WTC11 (cell line): ENCODE measurements at regions not wholly inside any gene's neighbourhood (a gene's known extent, or its start where the extent isn't known, plus 50 kb on each side); places are given as distances from the start of the nearest gene placed in this dataset.

Experiments used
- ATAC-seq: fragments of 200-7000 bp; cut with Tn5 transposase; 2 replicates; pipeline ENCODE4 v1.10.0; 2021; ENCODE audit warnings: mild to moderate bottlenecking, moderate library complexity
- CTCF ChIA-PET: fragments of 300-600 bp; sonication (Branson Sonifier 250); formaldehyde crosslinking; loops from one replicate; lab custom pipeline; 2021; ENCODE audit warnings: antibody characterized with exemption; lab: Charles Lee
- POLR2A ChIA-PET: fragments of 350-600 bp; sonication (Branson Sonifier 250); formaldehyde crosslinking; loops from one replicate; lab custom pipeline; 2021; ENCODE audit warnings: antibody characterized with exemption; lab: Charles Lee
- DNase-seq: peaks from one replicate; pipeline ENCODE4 v3.0.0; 2021; ENCODE audit warnings: low spot score
- H3K27ac Mint-ChIP-seq: 2 replicates; pipeline ENCODE4 v1.8.0; 2021; ENCODE audit warnings: mixed read lengths
- H3K27me3 Mint-ChIP-seq: 2 replicates; pipeline ENCODE4 v1.8.0; 2021; ENCODE audit warnings: low read depth, mild to moderate bottlenecking, moderate library complexity, mixed read lengths
- H3K36me3 Mint-ChIP-seq: 2 replicates; pipeline ENCODE4 v1.8.0; 2021; ENCODE audit warnings: mixed read lengths
- H3K4me1 Mint-ChIP-seq: 2 replicates; pipeline ENCODE4 v1.8.0; 2022; ENCODE audit warnings: mixed read lengths
- H3K4me3 Mint-ChIP-seq: 2 replicates; pipeline ENCODE4 v1.8.0; 2021; ENCODE audit warnings: mild to moderate bottlenecking, moderate library complexity, mixed read lengths
- H3K9me3 Mint-ChIP-seq: 2 replicates; pipeline ENCODE4 v1.8.0; 2021; ENCODE audit warnings: mixed read lengths
- ATF1 ChIP-seq: sonication (generic); formaldehyde crosslinking; IDR thresholded peaks from 2 replicates; pipeline ENCODE4 v1.8.1; 2023; ENCODE audit warnings: mild to moderate bottlenecking, moderate library complexity, missing genetic modification reagents
- CREB1 ChIP-seq: sonication (generic); formaldehyde crosslinking; IDR thresholded peaks from 2 replicates; pipeline ENCODE4 v1.8.0; 2023; ENCODE audit warnings: mild to moderate bottlenecking, missing genetic modification reagents
- EMX1 ChIP-seq: fragments of 250-450 bp; sonication (Bioruptor Pico); IDR thresholded peaks from 2 replicates; pipeline ENCODE4 v1.8.0; 2021; ENCODE audit warnings: mild to moderate bottlenecking
- ETV6 ChIP-seq: sonication (generic); formaldehyde crosslinking; IDR thresholded peaks from 2 replicates; pipeline ENCODE4 v1.8.1; 2022; ENCODE audit warnings: mild to moderate bottlenecking, missing genetic modification reagents
- FOXK1 ChIP-seq: sonication (generic); formaldehyde crosslinking; IDR thresholded peaks from 2 replicates; pipeline ENCODE4 v1.8.0; 2022; ENCODE audit warnings: mild to moderate bottlenecking, moderate library complexity, missing genetic modification reagents
- IRF2 ChIP-seq: sonication (generic); formaldehyde crosslinking; IDR thresholded peaks from 2 replicates; pipeline ENCODE4 v1.8.0; 2022; ENCODE audit warnings: low read depth, missing genetic modification reagents, borderline replicate concordance
- MYBL2 ChIP-seq: sonication (generic); formaldehyde crosslinking; IDR thresholded peaks from 2 replicates; pipeline ENCODE4 v1.8.1; 2023; ENCODE audit warnings: mild to moderate bottlenecking, moderate library complexity, missing genetic modification reagents
- NFYB ChIP-seq: sonication (generic); formaldehyde crosslinking; conservative IDR thresholded peaks from 2 replicates; pipeline ENCODE4 v1.8.0; 2022; ENCODE audit warnings: low read depth, missing genetic modification reagents
- NR3C1 ChIP-seq: sonication (generic); formaldehyde crosslinking; conservative IDR thresholded peaks from 2 replicates; pipeline ENCODE4 v1.8.1; 2023; ENCODE audit warnings: low read depth, mild to moderate bottlenecking, missing genetic modification reagents
- OVOL2 ChIP-seq: fragments of 250-450 bp; sonication (Bioruptor Pico); IDR thresholded peaks from 2 replicates; pipeline ENCODE4 v1.9.0; 2021; ENCODE audit warnings: mild to moderate bottlenecking, borderline replicate concordance
- PRRX2 ChIP-seq: fragments of 250-450 bp; sonication (Bioruptor Pico); IDR thresholded peaks from 2 replicates; pipeline ENCODE4 v1.8.0; 2021; ENCODE audit warnings: mild to moderate bottlenecking
- RELA ChIP-seq: sonication (generic); formaldehyde crosslinking; IDR thresholded peaks from 2 replicates; pipeline ENCODE4 v1.8.1; 2022; ENCODE audit warnings: missing genetic modification reagents, mild to moderate bottlenecking, borderline replicate concordance
- RORB ChIP-seq: fragments of 250-450 bp; sonication (Bioruptor Pico); IDR thresholded peaks from 2 replicates; pipeline ENCODE4 v1.9.0; 2021; ENCODE audit warnings: mild to moderate bottlenecking
- SOX15 ChIP-seq: fragments of 250-450 bp; sonication (Bioruptor Pico); IDR thresholded peaks from 2 replicates; pipeline ENCODE4 v1.9.0; 2021; ENCODE audit warnings: mild to moderate bottlenecking
- TCF7 ChIP-seq: sonication (generic); formaldehyde crosslinking; IDR thresholded peaks from 2 replicates; pipeline ENCODE4 v1.8.0; 2022; ENCODE audit warnings: mild to moderate bottlenecking, low read depth, missing genetic modification reagents, moderate library complexity
- ZNF317 ChIP-seq: sonication (generic); formaldehyde crosslinking; IDR thresholded peaks from 2 replicates; pipeline ENCODE4 v1.8.1; 2023; ENCODE audit warnings: low read depth, mild to moderate bottlenecking, moderate library complexity, missing genetic modification reagents, borderline replicate concordance
- ZNF423 ChIP-seq: fragments of 250-450 bp; sonication (Bioruptor Pico); IDR thresholded peaks from 2 replicates; pipeline ENCODE4 v2.1.2; 2022; ENCODE audit warnings: mild to moderate bottlenecking, moderate library complexity
- ZNF671 ChIP-seq: fragments of 250-450 bp; sonication (Bioruptor Pico); IDR thresholded peaks from 2 replicates; pipeline ENCODE4 v1.8.0; 2021; ENCODE audit warnings: mild to moderate bottlenecking
- TF ChIP-seq, protein P1 (sequence below): fragments of 250-450 bp; sonication (Bioruptor Pico); IDR thresholded peaks from 2 replicates; pipeline ENCODE4 v1.9.0; 2021; ENCODE audit warnings: mild to moderate bottlenecking
- TF ChIP-seq, protein P2 (sequence below): sonication (generic); formaldehyde crosslinking; IDR thresholded peaks from 2 replicates; pipeline ENCODE4 v1.8.1; 2022; ENCODE audit warnings: low read depth, missing genetic modification reagents, borderline replicate concordance
- TF ChIP-seq, protein P3 (sequence below): fragments of 200-600 bp; IDR thresholded peaks from 2 replicates; pipeline ENCODE4 v1.8.0; 2022; ENCODE audit warnings: antibody characterized with exemption
- TF ChIP-seq, protein P4 (sequence below): fragments of 250-450 bp; sonication (Bioruptor Pico); IDR thresholded peaks from 2 replicates; pipeline ENCODE4 v2.1.2; 2022; ENCODE audit warnings: mild to moderate bottlenecking, moderate library complexity
- TF ChIP-seq, protein P5 (sequence below): sonication (generic); formaldehyde crosslinking; IDR thresholded peaks from 2 replicates; pipeline ENCODE4 v1.8.1; 2023; ENCODE audit warnings: mild to moderate bottlenecking, missing genetic modification reagents, moderate library complexity
- TF ChIP-seq, protein P6 (sequence below): sonication (generic); formaldehyde crosslinking; IDR thresholded peaks from 2 replicates; pipeline ENCODE4 v1.8.1; 2022; ENCODE audit warnings: mild to moderate bottlenecking, missing genetic modification reagents, moderate library complexity, borderline replicate concordance

DNA sequence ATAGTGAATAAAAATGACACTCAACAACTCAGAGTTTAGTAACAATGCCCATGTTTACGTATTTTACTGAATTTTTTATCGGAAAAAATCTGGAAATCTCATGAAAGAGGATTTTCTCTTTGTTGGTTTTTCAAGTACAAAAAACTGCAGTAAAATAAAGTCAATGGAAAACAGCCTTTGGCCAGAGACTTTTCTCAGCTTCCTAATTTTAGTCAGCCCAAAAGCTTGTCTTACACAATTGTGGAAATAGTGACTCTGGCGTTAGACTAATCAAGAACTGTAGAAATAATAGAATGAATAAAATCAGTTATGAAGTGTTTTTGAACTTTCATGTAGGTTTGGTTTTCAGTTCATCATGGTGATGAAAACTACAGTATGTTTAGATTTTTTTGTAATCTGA, 234.7 kb downstream of the DKK2 start (continued):
- TF ChIP-seq, protein P1, sequence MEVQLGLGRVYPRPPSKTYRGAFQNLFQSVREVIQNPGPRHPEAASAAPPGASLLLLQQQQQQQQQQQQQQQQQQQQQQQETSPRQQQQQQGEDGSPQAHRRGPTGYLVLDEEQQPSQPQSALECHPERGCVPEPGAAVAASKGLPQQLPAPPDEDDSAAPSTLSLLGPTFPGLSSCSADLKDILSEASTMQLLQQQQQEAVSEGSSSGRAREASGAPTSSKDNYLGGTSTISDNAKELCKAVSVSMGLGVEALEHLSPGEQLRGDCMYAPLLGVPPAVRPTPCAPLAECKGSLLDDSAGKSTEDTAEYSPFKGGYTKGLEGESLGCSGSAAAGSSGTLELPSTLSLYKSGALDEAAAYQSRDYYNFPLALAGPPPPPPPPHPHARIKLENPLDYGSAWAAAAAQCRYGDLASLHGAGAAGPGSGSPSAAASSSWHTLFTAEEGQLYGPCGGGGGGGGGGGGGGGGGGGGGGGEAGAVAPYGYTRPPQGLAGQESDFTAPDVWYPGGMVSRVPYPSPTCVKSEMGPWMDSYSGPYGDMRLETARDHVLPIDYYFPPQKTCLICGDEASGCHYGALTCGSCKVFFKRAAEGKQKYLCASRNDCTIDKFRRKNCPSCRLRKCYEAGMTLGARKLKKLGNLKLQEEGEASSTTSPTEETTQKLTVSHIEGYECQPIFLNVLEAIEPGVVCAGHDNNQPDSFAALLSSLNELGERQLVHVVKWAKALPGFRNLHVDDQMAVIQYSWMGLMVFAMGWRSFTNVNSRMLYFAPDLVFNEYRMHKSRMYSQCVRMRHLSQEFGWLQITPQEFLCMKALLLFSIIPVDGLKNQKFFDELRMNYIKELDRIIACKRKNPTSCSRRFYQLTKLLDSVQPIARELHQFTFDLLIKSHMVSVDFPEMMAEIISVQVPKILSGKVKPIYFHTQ (CRISPR knock-in tag): no peak
- TF ChIP-seq NR3C1 (CRISPR knock-in tag): no peak
- TF ChIP-seq, protein P2, sequence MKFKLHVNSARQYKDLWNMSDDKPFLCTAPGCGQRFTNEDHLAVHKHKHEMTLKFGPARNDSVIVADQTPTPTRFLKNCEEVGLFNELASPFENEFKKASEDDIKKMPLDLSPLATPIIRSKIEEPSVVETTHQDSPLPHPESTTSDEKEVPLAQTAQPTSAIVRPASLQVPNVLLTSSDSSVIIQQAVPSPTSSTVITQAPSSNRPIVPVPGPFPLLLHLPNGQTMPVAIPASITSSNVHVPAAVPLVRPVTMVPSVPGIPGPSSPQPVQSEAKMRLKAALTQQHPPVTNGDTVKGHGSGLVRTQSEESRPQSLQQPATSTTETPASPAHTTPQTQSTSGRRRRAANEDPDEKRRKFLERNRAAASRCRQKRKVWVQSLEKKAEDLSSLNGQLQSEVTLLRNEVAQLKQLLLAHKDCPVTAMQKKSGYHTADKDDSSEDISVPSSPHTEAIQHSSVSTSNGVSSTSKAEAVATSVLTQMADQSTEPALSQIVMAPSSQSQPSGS (CRISPR knock-in tag): no peak
- TF ChIP-seq TCF7: no peak
- TF ChIP-seq, protein P3, sequence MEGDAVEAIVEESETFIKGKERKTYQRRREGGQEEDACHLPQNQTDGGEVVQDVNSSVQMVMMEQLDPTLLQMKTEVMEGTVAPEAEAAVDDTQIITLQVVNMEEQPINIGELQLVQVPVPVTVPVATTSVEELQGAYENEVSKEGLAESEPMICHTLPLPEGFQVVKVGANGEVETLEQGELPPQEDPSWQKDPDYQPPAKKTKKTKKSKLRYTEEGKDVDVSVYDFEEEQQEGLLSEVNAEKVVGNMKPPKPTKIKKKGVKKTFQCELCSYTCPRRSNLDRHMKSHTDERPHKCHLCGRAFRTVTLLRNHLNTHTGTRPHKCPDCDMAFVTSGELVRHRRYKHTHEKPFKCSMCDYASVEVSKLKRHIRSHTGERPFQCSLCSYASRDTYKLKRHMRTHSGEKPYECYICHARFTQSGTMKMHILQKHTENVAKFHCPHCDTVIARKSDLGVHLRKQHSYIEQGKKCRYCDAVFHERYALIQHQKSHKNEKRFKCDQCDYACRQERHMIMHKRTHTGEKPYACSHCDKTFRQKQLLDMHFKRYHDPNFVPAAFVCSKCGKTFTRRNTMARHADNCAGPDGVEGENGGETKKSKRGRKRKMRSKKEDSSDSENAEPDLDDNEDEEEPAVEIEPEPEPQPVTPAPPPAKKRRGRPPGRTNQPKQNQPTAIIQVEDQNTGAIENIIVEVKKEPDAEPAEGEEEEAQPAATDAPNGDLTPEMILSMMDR: no peak
- no peak for TF ChIP-seq RELA
- TF ChIP-seq, protein P4, sequence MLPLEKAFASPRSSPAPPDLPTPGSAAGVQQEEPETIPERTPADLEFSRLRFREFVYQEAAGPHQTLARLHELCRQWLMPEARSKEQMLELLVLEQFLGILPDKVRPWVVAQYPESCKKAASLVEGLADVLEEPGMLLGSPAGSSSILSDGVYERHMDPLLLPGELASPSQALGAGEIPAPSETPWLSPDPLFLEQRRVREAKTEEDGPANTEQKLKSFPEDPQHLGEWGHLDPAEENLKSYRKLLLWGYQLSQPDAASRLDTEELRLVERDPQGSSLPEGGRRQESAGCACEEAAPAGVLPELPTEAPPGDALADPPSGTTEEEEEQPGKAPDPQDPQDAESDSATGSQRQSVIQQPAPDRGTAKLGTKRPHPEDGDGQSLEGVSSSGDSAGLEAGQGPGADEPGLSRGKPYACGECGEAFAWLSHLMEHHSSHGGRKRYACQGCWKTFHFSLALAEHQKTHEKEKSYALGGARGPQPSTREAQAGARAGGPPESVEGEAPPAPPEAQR (CRISPR knock-in tag): no peak
- TF ChIP-seq, protein P5, sequence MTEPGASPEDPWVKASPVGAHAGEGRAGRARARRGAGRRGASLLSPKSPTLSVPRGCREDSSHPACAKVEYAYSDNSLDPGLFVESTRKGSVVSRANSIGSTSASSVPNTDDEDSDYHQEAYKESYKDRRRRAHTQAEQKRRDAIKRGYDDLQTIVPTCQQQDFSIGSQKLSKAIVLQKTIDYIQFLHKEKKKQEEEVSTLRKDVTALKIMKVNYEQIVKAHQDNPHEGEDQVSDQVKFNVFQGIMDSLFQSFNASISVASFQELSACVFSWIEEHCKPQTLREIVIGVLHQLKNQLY (CRISPR knock-in tag): no peak

DNA sequence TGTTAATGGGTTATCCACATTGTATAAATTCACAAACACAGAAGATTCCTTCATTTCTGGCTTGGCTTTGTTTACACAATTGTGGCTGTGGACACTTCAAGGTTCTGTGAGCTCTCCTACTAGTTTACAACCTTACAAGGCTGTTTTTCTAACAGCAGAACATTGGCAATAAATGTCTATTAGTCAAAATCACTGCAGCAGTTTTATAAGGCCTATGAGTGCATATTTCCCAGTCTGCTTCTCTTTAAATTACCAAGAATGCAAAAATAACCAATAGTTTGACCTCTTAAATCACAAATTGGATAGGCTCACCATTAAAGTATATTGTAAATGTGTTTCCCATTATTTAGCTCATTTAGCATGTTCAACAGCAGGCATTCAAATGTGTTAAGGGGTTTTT, 239.2 kb downstream of the DKK2 start:
- CTCF ChIA-PET: no interaction called here

More for the DNA sequence above, 239.2 kb downstream of the DKK2 start:
- no peaks in the 10 kb centered on the region for H3K27me3 Mint-ChIP-seq
- H3K4me3 Mint-ChIP-seq: no peak overlapping the region
- POLR2A ChIA-PET: no interaction called here
- H3K27ac Mint-ChIP-seq: no peak overlapping the region
- TF ChIP-seq EMX1 (CRISPR knock-in tag) (no peak), ATF1 (CRISPR knock-in tag) (no peak), MYBL2 (no peak), SOX15 (CRISPR knock-in tag) (no peak), ZNF671 (no peak), PRRX2 (CRISPR knock-in tag) (no peak), FOXK1 (no peak), RORB (no peak), ETV6 (CRISPR knock-in tag) (no peak), ZNF423 (CRISPR knock-in tag) (no peak), ZNF317 (no peak), CREB1 (CRISPR knock-in tag) (no peak), OVOL2 (CRISPR knock-in tag) (no peak), IRF2 (CRISPR knock-in tag) (no peak), NFYB (no peak)
- TF ChIP-seq, protein P3: no peak
- TF ChIP-seq, protein P6, sequence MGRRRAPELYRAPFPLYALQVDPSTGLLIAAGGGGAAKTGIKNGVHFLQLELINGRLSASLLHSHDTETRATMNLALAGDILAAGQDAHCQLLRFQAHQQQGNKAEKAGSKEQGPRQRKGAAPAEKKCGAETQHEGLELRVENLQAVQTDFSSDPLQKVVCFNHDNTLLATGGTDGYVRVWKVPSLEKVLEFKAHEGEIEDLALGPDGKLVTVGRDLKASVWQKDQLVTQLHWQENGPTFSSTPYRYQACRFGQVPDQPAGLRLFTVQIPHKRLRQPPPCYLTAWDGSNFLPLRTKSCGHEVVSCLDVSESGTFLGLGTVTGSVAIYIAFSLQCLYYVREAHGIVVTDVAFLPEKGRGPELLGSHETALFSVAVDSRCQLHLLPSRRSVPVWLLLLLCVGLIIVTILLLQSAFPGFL (CRISPR knock-in tag): no peak
- no peaks in the 10 kb centered on the region for H3K4me1 Mint-ChIP-seq
- H3K9me3 Mint-ChIP-seq: no peaks in the 10 kb centered on the region
- no peaks in the 10 kb centered on the region for H3K36me3 Mint-ChIP-seq
- DNase-seq (no peak), ATAC-seq (no peak)
